Keratinocyte (primary cell): ENCODE measurements at regions not wholly inside any gene's neighbourhood (a gene's known extent, or its start where the extent isn't known, plus 50 kb on each side); places are given as distances from the start of the nearest gene placed in this dataset.

Experiments used
- EZH2 ChIP-seq: IDR thresholded peaks from one replicate; pipeline ENCODE4 v1.6.1; 2012; ENCODE audit warnings: inconsistent platforms, mild to moderate bottlenecking, low read length, moderate library complexity
- TF ChIP-seq, protein P1 (sequence below), 3 experiments: IDR thresholded peaks in 1 of 3; conservative IDR thresholded peaks in 1 of 3; optimal IDR thresholded peaks in 1 of 3; 2 replicates in 2 of 3; 3 replicates in 1 of 3; pipeline versions ENCODE3 to v1.5.1; 2011; ENCODE audit warnings: low read length in 3 of 3, mild to moderate bottlenecking in 3 of 3, moderate library complexity in 2 of 3, control low read depth in 1 of 3, inconsistent platforms in 1 of 3; ENCODE audit not compliant: insufficient read depth in 2 of 3; ENCODE audit errors: extremely low read depth in 1 of 3

DNA sequence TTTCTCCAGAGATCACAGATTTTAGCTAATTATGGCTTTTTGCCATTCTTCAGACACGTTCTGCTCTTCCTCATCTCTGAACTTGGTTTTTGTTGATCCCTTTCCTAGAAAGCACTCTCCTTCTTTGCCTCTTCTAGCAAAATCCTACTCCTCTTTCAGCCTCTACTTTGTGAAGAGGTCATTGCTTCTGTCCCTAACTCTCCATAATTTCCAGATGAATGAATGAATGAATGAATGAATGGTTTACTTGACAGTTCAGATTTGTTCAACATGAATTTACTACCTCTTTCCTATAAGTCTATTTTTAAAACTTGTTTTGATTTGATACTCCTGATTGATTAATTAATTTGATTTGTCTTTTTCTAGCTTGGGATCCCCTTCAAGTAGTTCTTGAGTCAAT lies 94.0 kb upstream of the IFNGR1 start:
- TF ChIP-seq, protein P1, sequence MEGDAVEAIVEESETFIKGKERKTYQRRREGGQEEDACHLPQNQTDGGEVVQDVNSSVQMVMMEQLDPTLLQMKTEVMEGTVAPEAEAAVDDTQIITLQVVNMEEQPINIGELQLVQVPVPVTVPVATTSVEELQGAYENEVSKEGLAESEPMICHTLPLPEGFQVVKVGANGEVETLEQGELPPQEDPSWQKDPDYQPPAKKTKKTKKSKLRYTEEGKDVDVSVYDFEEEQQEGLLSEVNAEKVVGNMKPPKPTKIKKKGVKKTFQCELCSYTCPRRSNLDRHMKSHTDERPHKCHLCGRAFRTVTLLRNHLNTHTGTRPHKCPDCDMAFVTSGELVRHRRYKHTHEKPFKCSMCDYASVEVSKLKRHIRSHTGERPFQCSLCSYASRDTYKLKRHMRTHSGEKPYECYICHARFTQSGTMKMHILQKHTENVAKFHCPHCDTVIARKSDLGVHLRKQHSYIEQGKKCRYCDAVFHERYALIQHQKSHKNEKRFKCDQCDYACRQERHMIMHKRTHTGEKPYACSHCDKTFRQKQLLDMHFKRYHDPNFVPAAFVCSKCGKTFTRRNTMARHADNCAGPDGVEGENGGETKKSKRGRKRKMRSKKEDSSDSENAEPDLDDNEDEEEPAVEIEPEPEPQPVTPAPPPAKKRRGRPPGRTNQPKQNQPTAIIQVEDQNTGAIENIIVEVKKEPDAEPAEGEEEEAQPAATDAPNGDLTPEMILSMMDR (optimal IDR thresholded peaks at IDR 0.05 in 1 of 3, IDR thresholded peaks at IDR 0.05 in 1 of 3, conservative IDR thresholded peaks at IDR 0.05 in 1 of 3; ENCODE audit: extremely low read depth in 1 of 3, insufficient read depth in 2 of 3, low read length in 3 of 3): no peak
- no peak for TF ChIP-seq EZH2
